Upper lobe of right lung (tissue), 1 donor: ENCODE measurements at regions not wholly inside any gene's neighbourhood (a gene's known extent, or its start where the extent isn't known, plus 50 kb on each side); places are given as distances from the start of the nearest gene placed in this dataset.

ENCODE experiments used
- ATAC-seq: fragments of 200-7000 bp; cut with Tn5 transposase; one replicate; pipeline ENCODE4 v1.9.1; 2020; ENCODE audit warnings: mild to moderate bottlenecking, moderate library complexity
- DNase-seq: peaks from one replicate; pipeline ENCODE4 v3.0.0-alpha.2; 2020
- H3K27ac ChIP-seq: fragments of 200-600 bp; one replicate; pipeline ENCODE4 v1.8.0; 2022
- H3K27me3 ChIP-seq: fragments of 200-600 bp; one replicate; pipeline ENCODE4 v1.8.0; 2022; ENCODE audit warnings: mild to moderate bottlenecking
- H3K36me3 ChIP-seq: fragments of 200-600 bp; one replicate; pipeline ENCODE4 v1.8.0; 2022
- H3K4me1 ChIP-seq: fragments of 200-600 bp; one replicate; pipeline ENCODE4 v1.8.0; 2022
- H3K4me3 ChIP-seq: fragments of 200-600 bp; one replicate; pipeline ENCODE4 v1.8.0; 2022; ENCODE audit warnings: mild to moderate bottlenecking
- H3K9me3 ChIP-seq: fragments of 200-600 bp; one replicate; pipeline ENCODE4 v1.8.0; 2022
- CTCF ChIP-seq: fragments of 200-600 bp; IDR thresholded peaks from one replicate; pipeline ENCODE4 v1.8.0; 2022; ENCODE audit warnings: antibody characterized with exemption
- intact Hi-C: fragments of 100-400 bp; cut with DNase I; formaldehyde crosslinking; loops from one replicate; pipeline ENCODE4 v1.11.0; 2022
- donor health status: DM: no; HTN: yes; CAD: no; lungs with severe emphysema.

GRCh38 chr4:125434136-125434535, 119.4 kb downstream of the FAT4 start:
- Histone ChIP-seq H3K4me3 (no peak overlapping the region), H3K4me1 (no peaks in the 10 kb centered on the region), H3K27me3 (no peaks in the 10 kb centered on the region), H3K36me3 (no peaks in the 10 kb centered on the region), H3K27ac (no peak overlapping the region), H3K9me3 (no peaks in the 10 kb centered on the region)
- DNase-seq (no peak), ATAC-seq (no peak)
- TF ChIP-seq CTCF, result no peak
- intact Hi-C loops, result no loop called here

DNA sequence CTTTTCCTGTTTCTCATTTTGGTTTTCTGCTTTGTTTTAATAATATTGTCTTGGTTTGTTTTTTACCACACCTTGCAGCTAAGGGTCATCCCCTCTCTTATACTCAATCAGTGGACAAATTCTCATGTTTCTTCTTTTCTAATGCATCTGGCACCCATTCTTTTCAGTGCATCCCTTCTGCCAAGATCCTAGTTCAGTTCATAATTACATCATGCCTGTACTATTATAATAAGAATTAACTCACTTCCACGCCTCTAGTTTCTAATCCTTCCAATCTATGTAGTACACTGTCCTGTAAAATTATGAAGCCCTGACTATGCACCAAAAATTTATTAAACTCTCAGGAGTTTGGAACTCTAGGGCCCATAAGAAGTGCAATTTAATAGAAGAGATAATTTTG, 126.1 kb downstream of the FAT4 start:
- TF ChIP-seq CTCF, result no peak
- no peak overlapping the region for H3K4me3 ChIP-seq
- no peaks in the 10 kb centered on the region for H3K9me3 ChIP-seq
- no peaks in the 10 kb centered on the region for H3K36me3 ChIP-seq
- no peaks in the 10 kb centered on the region for H3K4me1 ChIP-seq
- H3K27me3 ChIP-seq, result no peaks in the 10 kb centered on the region
- ATAC-seq (no peak), DNase-seq (no peak)
- intact Hi-C loops, result no loop called here
- H3K27ac ChIP-seq, result no peak overlapping the region

- no peaks in the 10 kb centered on the region for H3K4me1 ChIP-seq
- no peak for DNase-seq
- no peak for ATAC-seq
- no peaks in the 10 kb centered on the region for H3K9me3 ChIP-seq
- no peak overlapping the region for H3K27ac ChIP-seq
- H3K4me3 ChIP-seq, result no peak overlapping the region
- intact Hi-C loops, result no loop called here
- no peaks in the 10 kb centered on the region for H3K27me3 ChIP-seq
- no peaks in the 10 kb centered on the region for H3K36me3 ChIP-seq
- no peak for TF ChIP-seq CTCF
Measured at GRCh38 chr4:125444166-125444565, 129.4 kb downstream of the FAT4 start.

DNA sequence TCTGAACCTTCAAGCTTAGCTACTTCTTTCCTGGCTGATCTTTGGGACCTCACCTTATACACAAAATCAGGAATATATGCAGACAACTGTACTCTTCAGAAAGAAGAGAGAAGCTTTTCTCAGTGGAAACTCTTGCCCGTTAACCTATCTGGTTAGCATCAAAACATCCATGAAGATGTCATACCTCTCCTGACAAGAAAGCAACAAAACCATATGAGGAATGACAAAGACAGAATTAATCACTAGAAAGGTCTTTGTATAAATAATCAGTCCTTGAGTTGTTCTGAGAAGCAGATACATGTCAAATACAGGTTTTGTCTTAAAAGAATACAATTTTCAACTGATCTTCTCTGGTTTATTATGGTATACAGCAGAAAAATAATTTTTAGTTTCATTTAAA, 130.8 kb downstream of the FAT4 start:
- Histone ChIP-seq H3K4me1 (no peaks in the 10 kb centered on the region), H3K27me3 (no peaks in the 10 kb centered on the region), H3K9me3 (no peaks in the 10 kb centered on the region), H3K4me3 (no peak overlapping the region), H3K27ac (no peak overlapping the region), H3K36me3 (no peaks in the 10 kb centered on the region)
- ATAC-seq (no peak), DNase-seq (no peak)
- TF ChIP-seq CTCF, result no peak
- intact Hi-C loops, result no loop called here

- Histone ChIP-seq H3K27me3 (no peaks in the 10 kb centered on the region), H3K36me3 (no peaks in the 10 kb centered on the region), H3K27ac (no peak overlapping the region), H3K9me3 (no peaks in the 10 kb centered on the region), H3K4me3 (no peak overlapping the region), H3K4me1 (no peaks in the 10 kb centered on the region)
- DNase-seq (no peak), ATAC-seq (no peak)
- intact Hi-C loops, result no loop called here
- no peak for TF ChIP-seq CTCF
Measured at GRCh38 chr4:125447551-125448290, 133.0 kb downstream of the FAT4 start.

DNA sequence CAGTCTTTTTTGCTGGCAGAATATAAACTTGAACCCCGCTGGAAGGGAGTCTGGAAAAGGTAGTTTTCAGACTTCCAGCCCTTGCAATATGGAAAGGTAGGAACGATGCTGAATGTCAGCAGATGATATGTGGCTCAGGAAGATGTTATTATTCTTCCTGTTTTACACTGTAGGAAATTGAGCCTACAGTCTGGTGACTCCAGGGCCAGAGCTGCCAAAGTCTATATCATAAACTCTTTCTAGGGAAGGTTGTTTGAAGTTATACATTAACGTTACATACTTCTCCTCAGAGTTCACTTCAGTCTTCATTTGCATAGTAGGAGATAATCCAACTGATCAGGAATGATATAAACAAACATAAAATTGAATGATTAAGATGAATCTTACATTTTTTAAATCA, 141.3 kb downstream of the FAT4 start:
- intact Hi-C loops, result no loop called here
- H3K27me3 ChIP-seq, result no peaks in the 10 kb centered on the region
- DNase-seq, result no peak
- no peak overlapping the region for H3K4me3 ChIP-seq
- H3K36me3 ChIP-seq, result no peaks in the 10 kb centered on the region
- TF ChIP-seq CTCF, result no peak
- no peaks in the 10 kb centered on the region for H3K9me3 ChIP-seq
- no peaks in the 10 kb centered on the region for H3K4me1 ChIP-seq
- H3K27ac ChIP-seq, result no peak overlapping the region
- no peak for ATAC-seq
